Adrenal gland (tissue), 9 donors: ENCODE measurements at regions not wholly inside any gene's neighbourhood (a gene's known extent, or its start where the extent isn't known, plus 50 kb on each side); places are given as distances from the start of the nearest gene placed in this dataset.

Source experiments
- DNase-seq, 7 donors: peaks; one replicate each; pipeline ENCODE4 v3.0.0-alpha.2; 2019 to 2020
- H3K27ac ChIP-seq, 5 donors: fragments of 200-600 bp; sonication (generic) in 4 of 5; 1 replicate in 3 of 5; 2 replicates in 2 of 5; pipeline versions ENCODE4 v1.5.1 to v1.8.0; 2016 to 2020; ENCODE audit warnings: mild to moderate bottlenecking in 1 of 5
- H3K27me3 ChIP-seq: fragments of 200-600 bp; 2 replicates; pipeline ENCODE4 v1.8.0; 2021
- H3K36me3 ChIP-seq, 2 donors: fragments of 200-600 bp; replicated peaks in 1 of 2; 1 replicate in 1 of 2; 2 replicates in 1 of 2; pipeline versions ENCODE4 v1.5.1 to v1.8.0; 2018 to 2022
- H3K4me1 ChIP-seq, 2 donors: fragments of 200-600 bp; replicated peaks in 1 of 2; 1 replicate in 1 of 2; 2 replicates in 1 of 2; pipeline versions ENCODE4 v1.5.1 to v1.8.0; 2018 to 2021
- H3K4me3 ChIP-seq, 4 donors: fragments of 200-600 bp; sonication (generic) in 3 of 4; one replicate each; pipeline ENCODE4 v1.5.1; 2016 to 2018
- H3K9me3 ChIP-seq, 3 donors: fragments of 200-600 bp; sonication (generic) in 1 of 3; replicated peaks in 1 of 3; 1 replicate in 2 of 3; 2 replicates in 1 of 3; pipeline versions ENCODE4 v1.5.1 to v1.8.0; 2016 to 2021
- CTCF ChIP-seq, 6 experiments: fragments of 450-650 bp in 4 of 6; fragments of 200-600 bp in 2 of 6; sonication (generic) in 1 of 6; IDR thresholded peaks; 1 replicate in 5 of 6; 2 replicates in 1 of 6; pipeline versions ENCODE4 v1.5.1 to v1.8.0; 2016 to 2021; ENCODE audit warnings: antibody characterized with exemption in 6 of 6, mild to moderate bottlenecking in 2 of 6, moderate library complexity in 1 of 6
- POLR2A ChIP-seq, 2 donors: fragments of 450-650 bp; IDR thresholded peaks; one replicate each; pipeline ENCODE4 v1.6.1; 2017; ENCODE audit warnings: antibody characterized with exemption in 2 of 2, mild to moderate bottlenecking in 2 of 2, moderate library complexity in 1 of 2
- WGBS, 4 donors: extraction: QIAGEN DNeasy Blood & Tissue Kit in 2 of 4; methylation state at CpG; one replicate each; pipeline versions ENCODE4 v1.1.5 to v1.1.7; 2013 to 2017; 5-methylcytosine and 5-hydroxymethylcytosine counted together
- intact Hi-C, 2 donors: fragments of 100-400 bp; cut with DNase I; formaldehyde crosslinking; loops; one replicate each; pipeline versions ENCODE4 v1.14.1 to v1.15.0; 2022 to 2023
- donor health status: healthy with polysubstance abuse.
- donor health status: Bipolar disorder and iron deficiency.
- donor health status: DM: yes; HTN: yes; CAD: no.
- donor health status: DM: no; HTN: no; CAD: no.
- donor health status: DM: no; HTN: no; CAD: no.

- WGBS, 4 donors, result 69 to 80% (median 78%) methylated on average over 6 of the region's 6 CpGs
- Histone ChIP-seq H3K4me3 (no peak overlapping the region), H3K27ac (peak overlapping the region in 1 of 5 donors; percentile 52), H3K4me1 (peaks cover 0 to 10% of the 10 kb centered on the region in 2 donors), H3K27me3 (no peaks in the 10 kb centered on the region), H3K9me3 (no peaks in the 10 kb centered on the region), H3K36me3 (no peaks in the 10 kb centered on the region)
- no peak for TF ChIP-seq POLR2A (IDR thresholded peaks at IDR 0.05)
- no peak for TF ChIP-seq CTCF (IDR thresholded peaks at IDR 0.05)
- DNase-seq, result peak; percentile 23 to 60 (median 31)
- intact Hi-C loops, result no loop called here
Measured at GRCh38 chr20:2217857-2218539, 77.8 kb upstream of the TGM3 start.

- Histone ChIP-seq H3K4me3 (no peak overlapping the region), H3K4me1 (peaks cover 0 to 10% of the 10 kb centered on the region in 2 donors), H3K9me3 (no peaks in the 10 kb centered on the region), H3K36me3 (no peaks in the 10 kb centered on the region), H3K27ac (no peak overlapping the region), H3K27me3 (no peaks in the 10 kb centered on the region)
- no peak for DNase-seq
- intact Hi-C loops, result no loop called here
- TF ChIP-seq POLR2A (IDR thresholded peaks at IDR 0.05) (no peak), CTCF (IDR thresholded peaks at IDR 0.05) (no peak)
- 79 to 96% (median 93%) methylated on average over 2 of the region's 2 CpGs for WGBS, 4 donors
Measured at GRCh38 chr20:2219481-2220006, 76.3 kb upstream of the TGM3 start.

- intact Hi-C loops, result no loop called here
- WGBS, 4 donors, result 65 to 97% (median 80%) methylated on average over 2 of the region's 2 CpGs
- no peaks in the 10 kb centered on the region for H3K27me3 ChIP-seq
- no peak for DNase-seq
- no peak for TF ChIP-seq POLR2A (IDR thresholded peaks at IDR 0.05)
- TF ChIP-seq CTCF (IDR thresholded peaks at IDR 0.05), result no peak
- H3K36me3 ChIP-seq, result no peaks in the 10 kb centered on the region
- no peak overlapping the region for H3K4me3 ChIP-seq
- H3K27ac ChIP-seq, result no peak overlapping the region
- H3K4me1 ChIP-seq, result peaks cover 0 to 10% of the 10 kb centered on the region in 2 donors
- no peaks in the 10 kb centered on the region for H3K9me3 ChIP-seq
Measured at GRCh38 chr20:2220298-2220697, 75.5 kb upstream of the TGM3 start.

GRCh38 chr20:2221921-2222320, 73.9 kb upstream of the TGM3 start:
- no peaks in the 10 kb centered on the region for H3K27me3 ChIP-seq
- no peak overlapping the region for H3K4me3 ChIP-seq
- H3K27ac ChIP-seq, result peak overlapping the region in 1 of 5 donors; percentile 36
- 16 to 25% (median 17%) methylated on average over 2 of the region's 2 CpGs for WGBS, 4 donors
- intact Hi-C loops, result no loop called here
- DNase-seq, result peak; percentile 28 to 65 (median 40)
- no peaks in the 10 kb centered on the region for H3K9me3 ChIP-seq
- TF ChIP-seq CTCF (IDR thresholded peaks at IDR 0.05) (no peak), POLR2A (IDR thresholded peaks at IDR 0.05) (no peak)
- peaks cover 0 to 10% of the 10 kb centered on the region in 2 donors for H3K4me1 ChIP-seq
- H3K36me3 ChIP-seq, result no peaks in the 10 kb centered on the region
